ENCODE measurements at regions not wholly inside any gene's neighbourhood (a gene's known extent, or its start where the extent isn't known, plus 50 kb on each side); places are given as distances from the start of the nearest gene placed in this dataset.
A peak's percentile ranks its signal among the peaks of the same experiment; 100 is the strongest.

GRCh38 chr16:73213732-73214455 is 166.0 kb upstream of the ZFHX3 start:
- no peaks in the 10 kb centered on the region for H3K9me3 ChIP-seq
- no peaks in the 10 kb centered on the region for H3K27me3 ChIP-seq
- H3K27ac ChIP-seq, result no peak overlapping the region
- TF ChIP-seq CTCF (IDR thresholded peaks at IDR 0.05) (no peak), POLR2A (IDR thresholded peaks at IDR 0.05) (no peak)
- intact Hi-C loops (cut with DNase I), result no loop called here
- H3K4me3 ChIP-seq, result no peak overlapping the region
- H3K4me1 ChIP-seq, result peaks cover 0 to 8% (median 0%) of the 10 kb centered on the region in 4 donors
- H3K36me3 ChIP-seq, result no peaks in the 10 kb centered on the region
- ATAC-seq (no peak), DNase-seq (no peak)
- WGBS (ENCODE audit: insufficient coverage, low coverage, low lambda C conversion rate, missing lambda C conversion rate), result 65% methylated on average over 7 of the region's 10 CpGs

GRCh38 chr16:73212431-73212830 is 164.5 kb upstream of the ZFHX3 start:
- Histone ChIP-seq H3K4me3 (no peak overlapping the region), H3K27me3 (no peaks in the 10 kb centered on the region), H3K27ac (no peak overlapping the region), H3K4me1 (peaks cover 0 to 8% (median 0%) of the 10 kb centered on the region in 4 donors), H3K9me3 (no peaks in the 10 kb centered on the region), H3K36me3 (no peaks in the 10 kb centered on the region)
- intact Hi-C loops (cut with DNase I), result no loop called here
- WGBS (ENCODE audit: insufficient coverage, low coverage, low lambda C conversion rate, missing lambda C conversion rate), result 81% methylated on average over 3 of the region's 4 CpGs
- ATAC-seq (no peak), DNase-seq (no peak)
- TF ChIP-seq POLR2A (IDR thresholded peaks at IDR 0.05) (no peak), CTCF (IDR thresholded peaks at IDR 0.05) (no peak)

GRCh38 chr16:73210686-73211085 is 162.8 kb upstream of the ZFHX3 start:
- DNase-seq (no peak), ATAC-seq (no peak)
- TF ChIP-seq CTCF (IDR thresholded peaks at IDR 0.05), result no peak
- no peak for TF ChIP-seq POLR2A (IDR thresholded peaks at IDR 0.05)
- Histone ChIP-seq H3K9me3 (no peaks in the 10 kb centered on the region), H3K36me3 (no peaks in the 10 kb centered on the region), H3K4me3 (no peak overlapping the region), H3K27me3 (no peaks in the 10 kb centered on the region), H3K27ac (no peak overlapping the region), H3K4me1 (peaks cover 0 to 17% (median under 1%) of the 10 kb centered on the region in 4 donors)
- intact Hi-C loops (cut with DNase I), result no loop called here
- 47% methylated on average over 1 of the region's 1 CpG for WGBS (ENCODE audit: insufficient coverage, low coverage, low lambda C conversion rate, missing lambda C conversion rate)

GRCh38 chr16:73210084-73210483 is 162.2 kb upstream of the ZFHX3 start:
- H3K4me3 ChIP-seq, result no peak overlapping the region
- WGBS (ENCODE audit: insufficient coverage, low coverage, low lambda C conversion rate, missing lambda C conversion rate), result 38% methylated on average over 4 of the region's 4 CpGs
- ATAC-seq (peak in 3 of 4 donors; percentile 46 to 66 (median 59)), DNase-seq (no peak)
- H3K4me1 ChIP-seq, result peaks cover 0 to 23% (median 3%) of the 10 kb centered on the region in 4 donors
- H3K36me3 ChIP-seq, result no peaks in the 10 kb centered on the region
- TF ChIP-seq POLR2A (IDR thresholded peaks at IDR 0.05) (no peak), CTCF (IDR thresholded peaks at IDR 0.05) (no peak)
- intact Hi-C loops (cut with DNase I), result no loop called here
- H3K27me3 ChIP-seq, result no peaks in the 10 kb centered on the region
- H3K9me3 ChIP-seq, result no peaks in the 10 kb centered on the region
- H3K27ac ChIP-seq, result no peak overlapping the region

All from right lobe of liver (tissue), 6 donors.